22Rv1 (cell line): ENCODE measurements at regions not wholly inside any gene's neighbourhood (a gene's known extent, or its start where the extent isn't known, plus 50 kb on each side); places are given as distances from the start of the nearest gene placed in this dataset.

ENCODE experiments used
- CTCF ChIP-seq: fragments of 450-650 bp; IDR thresholded peaks from 2 replicates; pipeline ENCODE4 v1.5.1; 2017; ENCODE audit warnings: mild to moderate bottlenecking
- ZFX ChIP-seq: fragments of 450-650 bp; IDR thresholded peaks from 2 replicates; pipeline ENCODE4 v1.6.1; 2017; ENCODE audit warnings: antibody characterized with exemption, borderline replicate concordance

- TF ChIP-seq CTCF (no peak), ZFX (no peak)
Measured at GRCh38 chrX:42135583-42136228, 212.4 kb upstream of the CASK start.
